Motor neuron (in vitro differentiated cells): ENCODE measurements at regions not wholly inside any gene's neighbourhood (a gene's known extent, or its start where the extent isn't known, plus 50 kb on each side); places are given as distances from the start of the nearest gene placed in this dataset.

Source experiments
- ATAC-seq, 8 experiments: fragments of 200-7000 bp; cut with Tn5 transposase; replicated peaks in 6 of 8; 2 replicates each; pipeline ENCODE4 v1.8.0; 2021; ENCODE audit warnings: mild to moderate bottlenecking in 8 of 8, moderate library complexity in 8 of 8
- H3K27ac ChIP-seq, 2 donors: fragments of 250-450 bp; sonication (Bioruptor Pico); 2 replicates each; pipeline ENCODE4 v1.9.0; 2021; ENCODE audit warnings: antibody characterized with exemption in 2 of 2, mild to moderate bottlenecking in 2 of 2, moderate library complexity in 1 of 2
- H3K4me1 ChIP-seq, 2 donors: fragments of 250-450 bp; sonication (Bioruptor Pico); replicated peaks in 1 of 2; 2 replicates each; pipeline ENCODE4 v1.6.1; 2021; ENCODE audit warnings: antibody characterized with exemption in 2 of 2, mild to moderate bottlenecking in 2 of 2, moderate library complexity in 1 of 2
- H3K4me3 ChIP-seq, 5 donors: fragments of 250-450 bp; sonication (Bioruptor Pico); 2 replicates each; pipeline ENCODE4 v1.9.0; 2021; ENCODE audit warnings: antibody characterized with exemption in 5 of 5, mild to moderate bottlenecking in 5 of 5, moderate library complexity in 4 of 5
- whole genome bisulfite sequencing, 10 experiments: fragments of 450-650 bp; shearing (Covaris generic); methylation state at CpG; one replicate each; pipeline ENCODE4 v1.0.0; 2022; 5-methylcytosine and 5-hydroxymethylcytosine counted together
- in situ Hi-C, 9 experiments: fragments of 400-800 bp; cut with MboI; loops; one replicate each; pipeline ENCODE4 v1.15.0; 2021; ENCODE audit warnings: low sequenced_read_pairs in 9 of 9, low pct_unique_long_range_greater_than_20kb in 2 of 9; ENCODE audit not compliant: unreplicated experiment in 9 of 9

DNA sequence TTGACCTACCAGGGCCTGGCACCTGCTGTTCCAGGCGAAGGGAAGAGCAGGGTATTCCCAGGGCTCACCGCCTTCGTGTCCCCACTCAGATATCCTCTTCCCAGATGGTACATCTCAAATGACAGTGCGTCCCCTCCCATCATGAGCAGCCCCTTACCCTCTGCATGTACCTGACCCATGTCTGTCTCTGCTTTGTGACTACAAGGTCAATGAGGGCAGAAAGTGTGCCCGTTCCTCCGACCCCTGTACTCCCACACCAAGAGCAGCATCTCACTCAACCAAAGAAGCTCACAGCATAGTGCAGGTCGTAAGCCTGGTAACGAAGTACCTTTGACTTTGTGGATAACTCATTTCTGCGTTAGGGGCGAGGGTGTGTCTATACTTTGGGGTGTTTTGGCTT lies 142.6 kb downstream of the KATNIP start:
- no peak for ATAC-seq
- Histone ChIP-seq H3K27ac (no peak overlapping the region), H3K4me1 (no peaks in the 10 kb centered on the region), H3K4me3 (no peak overlapping the region)
- WGBS, 10 experiments = 86 to 100% (median 92%) methylated on average over 3 to 7 of the region's 10 CpGs; no CpG with 5 or more reads in 4 of the 10 experiments
- in situ Hi-C loops = no loop called here

- no peak for ATAC-seq
- WGBS, 10 experiments = 73 to 100% (median 91%) methylated on average over 2 to 5 of the region's 7 CpGs; no CpG with 5 or more reads in 3 of the 10 experiments
- Histone ChIP-seq H3K27ac (no peak overlapping the region), H3K4me3 (no peak overlapping the region), H3K4me1 (no peaks in the 10 kb centered on the region)
- in situ Hi-C loops = no loop called here
Observed at GRCh38 chr16:27695161-27695560, 145.2 kb downstream of the KATNIP start.

- Histone ChIP-seq H3K4me1 (peaks cover 0 to 4% of the 10 kb centered on the region in 2 donors), H3K27ac (no peak overlapping the region), H3K4me3 (no peak overlapping the region)
- 25 to 61% (median 48%) methylated on average over 1 to 10 of the region's 14 CpGs; no CpG with 5 or more reads in 2 of the 10 experiments for WGBS, 10 experiments
- in situ Hi-C loops = no loop called here
- ATAC-seq = peak in 4 of 8 experiments; percentile 30 to 45 (median 38)
Observed at GRCh38 chr16:27698266-27698665, 148.3 kb downstream of the KATNIP start.

DNA sequence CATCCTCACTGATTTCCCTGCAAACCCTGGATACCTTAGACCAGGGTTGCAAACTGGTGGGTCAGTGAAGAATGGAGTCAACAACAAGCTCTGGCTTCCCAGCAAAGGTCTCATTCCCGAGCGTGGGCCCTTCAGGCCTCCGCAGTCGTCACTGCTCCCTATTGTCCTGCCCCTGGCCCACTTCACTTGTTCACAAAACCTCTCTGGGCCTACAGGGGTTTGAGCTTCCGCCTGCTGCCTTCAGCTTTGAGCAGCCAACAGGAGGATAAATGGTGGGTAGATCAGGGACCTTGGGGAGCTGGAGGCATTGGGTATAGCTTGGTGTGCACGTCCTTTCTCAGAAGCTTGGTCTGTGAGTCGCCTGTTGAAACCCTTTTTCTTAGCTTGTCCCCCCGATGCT lies 148.8 kb downstream of the KATNIP start:
- H3K4me3 ChIP-seq = no peak overlapping the region
- peaks cover 0 to 6% of the 10 kb centered on the region in 2 donors for H3K4me1 ChIP-seq
- no peak for ATAC-seq
- 82 to 100% (median 100%) methylated on average over 1 to 5 of the region's 8 CpGs; no CpG with 5 or more reads in 3 of the 10 experiments for WGBS, 10 experiments
- in situ Hi-C loops = no loop called here
- H3K27ac ChIP-seq = no peak overlapping the region

- peaks cover 0 to 6% of the 10 kb centered on the region in 2 donors for H3K4me1 ChIP-seq
- in situ Hi-C loops = no loop called here
- H3K27ac ChIP-seq = no peak overlapping the region
- 79 to 100% (median 94%) methylated on average over 1 to 7 of the region's 7 CpGs; no CpG with 5 or more reads in 1 of the 10 experiments for WGBS, 10 experiments
- H3K4me3 ChIP-seq = no peak overlapping the region
- ATAC-seq = no peak
Observed at GRCh38 chr16:27699540-27699939, 149.6 kb downstream of the KATNIP start.

DNA sequence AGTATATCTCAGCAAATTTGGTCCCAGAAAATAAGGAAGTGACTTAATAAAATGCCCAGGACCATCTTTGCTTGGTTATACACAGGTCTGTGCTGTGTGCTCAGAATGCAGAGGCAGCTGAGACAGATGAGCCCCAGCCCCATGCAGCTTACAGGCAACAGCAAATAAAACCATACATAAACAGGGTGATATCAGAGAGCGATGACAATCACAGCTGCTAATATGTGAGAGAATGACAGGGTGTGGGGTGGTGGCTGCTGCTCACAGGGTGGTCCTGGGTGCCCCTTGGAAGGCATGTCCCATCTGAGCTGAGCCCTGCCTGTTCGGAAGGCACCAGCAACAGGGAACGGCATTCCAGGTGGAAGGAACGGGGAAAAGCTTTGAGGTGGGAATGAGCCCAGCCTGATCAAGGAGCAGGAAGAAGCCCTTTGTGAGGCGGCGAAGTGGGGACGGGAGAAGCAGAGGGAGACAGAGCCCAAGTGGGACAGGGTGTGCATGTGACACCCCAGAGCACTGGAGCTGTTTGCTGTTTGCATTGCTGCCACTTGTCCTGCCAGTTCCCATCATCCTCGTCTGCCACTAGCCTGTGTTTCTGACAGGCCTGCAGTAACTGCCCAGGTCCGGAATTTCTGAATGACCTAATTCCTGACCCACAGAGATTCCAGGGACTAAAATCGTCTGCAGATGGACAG lies 150.5 kb downstream of the KATNIP start:
- WGBS, 10 experiments = 60 to 88% (median 78%) methylated on average over 2 to 8 of the region's 10 CpGs; no CpG with 5 or more reads in 2 of the 10 experiments
- in situ Hi-C loops = no loop called here
- ATAC-seq = peak in 5 of 8 experiments; percentile 84 to 96 (median 94)
- Histone ChIP-seq H3K27ac (no peak overlapping the region), H3K4me3 (no peak overlapping the region), H3K4me1 (peaks cover 0 to 6% of the 10 kb centered on the region in 2 donors)

- peaks cover 0 to 6% of the 10 kb centered on the region in 2 donors for H3K4me1 ChIP-seq
- H3K4me3 ChIP-seq = no peak overlapping the region
- in situ Hi-C loops = no loop called here
- ATAC-seq = no peak
- no peak overlapping the region for H3K27ac ChIP-seq
- WGBS, 10 experiments = 67 to 100% (median 91%) methylated on average over 1 to 4 of the region's 8 CpGs; no CpG with 5 or more reads in 2 of the 10 experiments
Observed at GRCh38 chr16:27701381-27701780, 151.4 kb downstream of the KATNIP start.

DNA sequence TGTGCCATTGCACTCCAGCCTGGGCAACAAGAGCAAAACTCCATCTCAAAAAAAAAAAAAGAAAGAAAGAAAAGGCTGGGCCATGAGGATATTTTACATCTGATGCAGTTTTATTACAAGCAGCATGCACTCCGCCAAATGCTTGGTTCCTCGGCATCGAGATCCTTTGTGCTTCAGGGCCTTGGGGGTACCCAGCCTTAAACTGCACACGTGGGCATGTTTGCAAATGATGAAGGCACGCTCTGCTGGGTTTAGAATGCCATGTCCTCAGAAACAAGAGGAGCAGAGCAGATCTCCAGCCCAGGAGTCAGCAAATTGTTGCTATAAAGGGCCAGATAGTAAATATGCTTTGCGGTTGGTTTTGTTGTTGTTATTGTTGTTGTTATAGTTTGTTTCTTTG lies 153.2 kb downstream of the KATNIP start:
- in situ Hi-C loops = no loop called here

DNA sequence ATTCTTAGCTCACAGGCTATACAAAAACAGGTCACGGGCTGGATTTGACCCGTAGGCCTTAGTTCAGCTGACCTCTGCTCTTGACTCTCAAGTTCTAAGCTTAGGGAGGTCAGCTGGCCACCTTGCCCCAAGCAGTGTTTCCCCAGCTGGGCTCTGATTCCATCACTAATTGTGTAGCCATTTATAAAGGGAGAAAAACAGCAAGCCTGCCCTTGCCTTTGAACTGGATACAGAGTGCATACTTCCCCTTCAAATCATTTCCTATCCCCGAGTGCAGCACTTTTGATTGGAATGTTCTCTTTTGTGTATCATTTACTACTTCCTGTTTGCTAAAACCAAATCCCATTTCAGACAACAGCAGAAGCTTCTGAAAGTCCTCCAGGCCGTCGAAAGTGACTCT lies 153.6 kb downstream of the KATNIP start:
- ATAC-seq = no peak
- no peak overlapping the region for H3K27ac ChIP-seq
- in situ Hi-C loops = no loop called here
- H3K4me1 ChIP-seq = peaks cover 0 to 16% of the 10 kb centered on the region in 2 donors
- no peak overlapping the region for H3K4me3 ChIP-seq
- WGBS, 10 experiments = 24 to 100% (median 72%) methylated on average over 1 to 4 of the region's 5 CpGs; no CpG with 5 or more reads in 4 of the 10 experiments

More for the DNA sequence above, 153.2 kb downstream of the KATNIP start:
- Histone ChIP-seq H3K4me3 (no peak overlapping the region), H3K4me1 (peaks cover 0 to 16% of the 10 kb centered on the region in 2 donors), H3K27ac (no peak overlapping the region)
- WGBS, 10 experiments = 76 to 100% (median 93%) methylated on average over 1 to 5 of the region's 6 CpGs; no CpG with 5 or more reads in 2 of the 10 experiments
- ATAC-seq = no peak

DNA sequence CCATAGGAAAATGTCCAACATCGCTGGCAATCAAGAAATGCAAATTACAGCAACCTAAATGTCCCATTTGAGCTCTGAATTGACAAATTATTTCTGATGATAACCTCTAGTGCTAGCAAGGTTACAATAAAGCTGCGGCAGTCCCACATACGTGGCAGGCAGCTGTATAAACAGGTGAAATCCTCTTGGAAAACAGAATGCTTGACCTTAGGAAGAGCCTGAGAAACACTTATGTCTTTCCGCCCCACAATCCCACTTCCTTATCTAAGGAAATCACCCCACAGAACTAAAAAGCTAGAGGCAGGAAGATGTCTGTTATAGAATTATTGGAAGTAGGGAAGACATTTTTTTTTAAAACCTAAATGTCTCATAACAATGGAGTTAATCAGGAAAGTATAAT lies 154.3 kb downstream of the KATNIP start:
- H3K4me1 ChIP-seq = peaks cover 0 to 16% of the 10 kb centered on the region in 2 donors
- WGBS, 10 experiments = 86 to 96% (median 90%) methylated on average over 2 to 4 of the region's 4 CpGs; no CpG with 5 or more reads in 1 of the 10 experiments
- no peak overlapping the region for H3K27ac ChIP-seq
- in situ Hi-C loops = no loop called here
- no peak overlapping the region for H3K4me3 ChIP-seq
- no peak for ATAC-seq

- no peak overlapping the region for H3K4me3 ChIP-seq
- peaks cover 0 to 15% of the 10 kb centered on the region in 2 donors for H3K4me1 ChIP-seq
- peak overlapping the region in 1 of 2 donors; percentile 59 for H3K27ac ChIP-seq
- 76 to 87% (median 80%) methylated on average over 1 to 5 of the region's 10 CpGs; no CpG with 5 or more reads in 7 of the 10 experiments for WGBS, 10 experiments
- in situ Hi-C loops = no loop called here
- peak in 1 of 8 experiments; percentile 9 for ATAC-seq
Observed at GRCh38 chr16:27706156-27706865, 156.4 kb downstream of the KATNIP start.

GRCh38 chr16:27706866-27707685 lies 157.1 kb downstream of the KATNIP start:
- Histone ChIP-seq H3K4me3 (no peak overlapping the region), H3K27ac (peak overlapping the region in 1 of 2 donors; percentile 59), H3K4me1 (peaks cover 0 to 12% of the 10 kb centered on the region in 2 donors)
- 75 to 100% (median 92%) methylated on average over 3 to 9 of the region's 16 CpGs; no CpG with 5 or more reads in 3 of the 10 experiments for WGBS, 10 experiments
- ATAC-seq = peak in 1 of 8 experiments; percentile 44
- in situ Hi-C loops = no loop called here
